ENCODE measurements at regions not wholly inside any gene's neighbourhood (a gene's known extent, or its start where the extent isn't known, plus 50 kb on each side); places are given as distances from the start of the nearest gene placed in this dataset.

DNA sequence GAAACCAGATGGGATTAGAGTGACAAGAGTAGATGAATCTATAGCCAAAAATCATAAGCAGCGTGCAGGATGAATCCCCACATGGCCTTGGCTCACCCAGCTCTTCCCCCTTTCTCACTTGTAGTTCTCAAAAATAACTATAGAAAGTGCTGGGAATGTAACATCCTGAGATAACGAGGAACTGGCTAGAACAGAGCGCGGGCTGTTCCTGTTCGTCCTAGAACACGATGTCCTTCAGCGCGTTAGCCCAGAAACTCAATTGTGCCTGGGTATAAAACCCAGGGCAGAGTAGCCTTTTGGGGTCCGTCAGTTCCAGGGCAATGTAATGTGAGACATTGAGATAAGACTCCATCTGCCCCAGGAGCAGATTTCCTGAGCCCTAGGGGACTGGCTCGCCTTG, 326.2 kb downstream of the TSHZ3 start:
- H3K4me1 ChIP-seq (ENCODE audit: control insufficient read depth, extremely low read depth, insufficient read depth, low read length) = no peaks in the 10 kb centered on the region
- H3K9ac ChIP-seq (ENCODE audit: insufficient read depth, low read length) = no peak overlapping the region
- H4K20me1 ChIP-seq (ENCODE audit: control insufficient read depth, extremely low read depth, insufficient read depth, low read length) = no peaks in the 10 kb centered on the region
- no peaks in the 10 kb centered on the region for H3K36me3 ChIP-seq (ENCODE audit: control insufficient read depth, insufficient read depth, low read length)
- H3K4me2 ChIP-seq (ENCODE audit: extremely low read depth, insufficient read depth, low read length) = no peak overlapping the region
- H3K27ac ChIP-seq (ENCODE audit: insufficient read depth, low read length) = no peak overlapping the region
- no peak overlapping the region for H2AFZ ChIP-seq (ENCODE audit: low read length)
- TF ChIP-seq EZH2 (IDR thresholded peaks at IDR 0.05; ENCODE audit: low read length, missing control alignments) = no peak
- TF ChIP-seq, protein P1, sequence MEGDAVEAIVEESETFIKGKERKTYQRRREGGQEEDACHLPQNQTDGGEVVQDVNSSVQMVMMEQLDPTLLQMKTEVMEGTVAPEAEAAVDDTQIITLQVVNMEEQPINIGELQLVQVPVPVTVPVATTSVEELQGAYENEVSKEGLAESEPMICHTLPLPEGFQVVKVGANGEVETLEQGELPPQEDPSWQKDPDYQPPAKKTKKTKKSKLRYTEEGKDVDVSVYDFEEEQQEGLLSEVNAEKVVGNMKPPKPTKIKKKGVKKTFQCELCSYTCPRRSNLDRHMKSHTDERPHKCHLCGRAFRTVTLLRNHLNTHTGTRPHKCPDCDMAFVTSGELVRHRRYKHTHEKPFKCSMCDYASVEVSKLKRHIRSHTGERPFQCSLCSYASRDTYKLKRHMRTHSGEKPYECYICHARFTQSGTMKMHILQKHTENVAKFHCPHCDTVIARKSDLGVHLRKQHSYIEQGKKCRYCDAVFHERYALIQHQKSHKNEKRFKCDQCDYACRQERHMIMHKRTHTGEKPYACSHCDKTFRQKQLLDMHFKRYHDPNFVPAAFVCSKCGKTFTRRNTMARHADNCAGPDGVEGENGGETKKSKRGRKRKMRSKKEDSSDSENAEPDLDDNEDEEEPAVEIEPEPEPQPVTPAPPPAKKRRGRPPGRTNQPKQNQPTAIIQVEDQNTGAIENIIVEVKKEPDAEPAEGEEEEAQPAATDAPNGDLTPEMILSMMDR (conservative IDR thresholded peaks at IDR 0.05 in 1 of 2, IDR thresholded peaks at IDR 0.05 in 1 of 2; ENCODE audit: low read depth in 1 of 2, low read length in 2 of 2) = no peak
- no peak overlapping the region for H3K4me3 ChIP-seq (replicated peaks in 1 of 4; ENCODE audit: control extremely low read depth in 1 of 4, insufficient read depth in 1 of 4, low read depth in 3 of 4, low read length in 4 of 4)
- H3K79me2 ChIP-seq (ENCODE audit: control insufficient read depth, insufficient read depth, low read length) = no peaks in the 10 kb centered on the region
- no peaks in the 10 kb centered on the region for H3K9me3 ChIP-seq (ENCODE audit: control insufficient read depth, insufficient read depth, low read depth, low read length)
- H3K27me3 ChIP-seq (ENCODE audit: control insufficient read depth, insufficient read depth, low read length) = no peaks in the 10 kb centered on the region
- DNase-seq (ENCODE audit: low read depth in 2 of 2) = no peak

DNA sequence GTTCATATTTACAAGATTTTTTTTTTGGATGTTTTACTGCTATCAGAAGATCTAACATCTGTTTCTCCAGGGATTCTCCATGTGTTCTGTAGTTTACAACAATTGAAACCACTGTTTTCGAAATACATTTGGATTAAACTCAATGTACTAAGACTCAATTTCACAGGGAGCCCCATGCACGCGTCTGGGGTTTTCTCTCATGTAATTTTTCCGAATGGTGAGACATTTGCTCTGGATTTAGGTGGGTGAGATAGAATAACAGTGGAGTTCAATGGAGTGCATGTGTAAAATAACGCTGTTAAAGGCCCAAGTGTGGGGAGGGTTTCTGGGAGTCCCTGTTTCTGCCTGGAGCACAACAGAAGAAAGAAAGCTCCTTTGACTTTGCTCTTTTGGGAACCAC, 330.3 kb downstream of the TSHZ3 start:
- DNase-seq (ENCODE audit: low read depth in 2 of 2) = no peak
- Histone ChIP-seq H3K9ac (ENCODE audit: insufficient read depth, low read length) (no peak overlapping the region), H2AFZ (ENCODE audit: low read length) (no peak overlapping the region), H3K4me3 (replicated peaks in 1 of 4; ENCODE audit: control extremely low read depth in 1 of 4, insufficient read depth in 1 of 4, low read depth in 3 of 4, low read length in 4 of 4) (no peak overlapping the region), H3K9me3 (ENCODE audit: control insufficient read depth, insufficient read depth, low read depth, low read length) (no peaks in the 10 kb centered on the region), H3K4me2 (ENCODE audit: extremely low read depth, insufficient read depth, low read length) (no peak overlapping the region), H3K27me3 (ENCODE audit: control insufficient read depth, insufficient read depth, low read length) (no peaks in the 10 kb centered on the region), H3K27ac (ENCODE audit: insufficient read depth, low read length) (no peak overlapping the region), H3K79me2 (ENCODE audit: control insufficient read depth, insufficient read depth, low read length) (no peaks in the 10 kb centered on the region), H3K4me1 (ENCODE audit: control insufficient read depth, extremely low read depth, insufficient read depth, low read length) (no peaks in the 10 kb centered on the region), H3K36me3 (ENCODE audit: control insufficient read depth, insufficient read depth, low read length) (no peaks in the 10 kb centered on the region), H4K20me1 (ENCODE audit: control insufficient read depth, extremely low read depth, insufficient read depth, low read length) (no peaks in the 10 kb centered on the region)
- TF ChIP-seq, protein P1 (conservative IDR thresholded peaks at IDR 0.05 in 1 of 2, IDR thresholded peaks at IDR 0.05 in 1 of 2; ENCODE audit: low read depth in 1 of 2, low read length in 2 of 2) = no peak
- TF ChIP-seq EZH2 (IDR thresholded peaks at IDR 0.05; ENCODE audit: low read length, missing control alignments) = no peak

DNA sequence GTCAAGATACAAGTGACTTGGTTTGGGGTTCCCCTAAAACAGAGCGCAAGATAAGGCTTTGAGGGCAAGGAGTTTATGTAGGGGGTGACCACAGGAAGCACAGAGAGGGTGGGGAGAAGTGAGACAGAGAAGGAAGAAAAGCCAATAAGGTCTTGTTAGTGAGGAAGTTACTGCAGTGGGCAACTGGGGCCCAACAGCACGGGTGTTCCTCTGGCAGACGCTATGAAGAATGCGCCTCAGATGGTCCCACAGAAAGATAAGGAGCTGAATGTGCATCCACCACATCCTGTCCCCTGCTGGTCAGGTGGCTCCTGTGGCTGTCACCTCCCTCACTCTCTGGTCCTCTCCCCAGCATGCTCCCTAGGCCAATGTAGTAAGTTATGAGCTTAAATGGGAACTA, 333.5 kb downstream of the TSHZ3 start:
- H3K9ac ChIP-seq (ENCODE audit: insufficient read depth, low read length) = no peak overlapping the region
- no peak overlapping the region for H3K4me2 ChIP-seq (ENCODE audit: extremely low read depth, insufficient read depth, low read length)
- no peak overlapping the region for H2AFZ ChIP-seq (ENCODE audit: low read length)
- no peak for DNase-seq (ENCODE audit: low read depth in 2 of 2)
- H4K20me1 ChIP-seq (ENCODE audit: control insufficient read depth, extremely low read depth, insufficient read depth, low read length) = no peaks in the 10 kb centered on the region
- no peak overlapping the region for H3K27ac ChIP-seq (ENCODE audit: insufficient read depth, low read length)
- TF ChIP-seq, protein P1 (conservative IDR thresholded peaks at IDR 0.05 in 1 of 2, IDR thresholded peaks at IDR 0.05 in 1 of 2; ENCODE audit: low read depth in 1 of 2, low read length in 2 of 2) = no peak
- TF ChIP-seq EZH2 (IDR thresholded peaks at IDR 0.05; ENCODE audit: low read length, missing control alignments) = no peak
- no peaks in the 10 kb centered on the region for H3K9me3 ChIP-seq (ENCODE audit: control insufficient read depth, insufficient read depth, low read depth, low read length)
- no peaks in the 10 kb centered on the region for H3K4me1 ChIP-seq (ENCODE audit: control insufficient read depth, extremely low read depth, insufficient read depth, low read length)
- no peak overlapping the region for H3K4me3 ChIP-seq (replicated peaks in 1 of 4; ENCODE audit: control extremely low read depth in 1 of 4, insufficient read depth in 1 of 4, low read depth in 3 of 4, low read length in 4 of 4)
- H3K79me2 ChIP-seq (ENCODE audit: control insufficient read depth, insufficient read depth, low read length) = no peaks in the 10 kb centered on the region
- H3K27me3 ChIP-seq (ENCODE audit: control insufficient read depth, insufficient read depth, low read length) = no peaks in the 10 kb centered on the region
- H3K36me3 ChIP-seq (ENCODE audit: control insufficient read depth, insufficient read depth, low read length) = no peaks in the 10 kb centered on the region

Measured in fibroblast of lung (primary cell).